ENCODE measurements at regions not wholly inside any gene's neighbourhood (a gene's known extent, or its start where the extent isn't known, plus 50 kb on each side); places are given as distances from the start of the nearest gene placed in this dataset.

DNA sequence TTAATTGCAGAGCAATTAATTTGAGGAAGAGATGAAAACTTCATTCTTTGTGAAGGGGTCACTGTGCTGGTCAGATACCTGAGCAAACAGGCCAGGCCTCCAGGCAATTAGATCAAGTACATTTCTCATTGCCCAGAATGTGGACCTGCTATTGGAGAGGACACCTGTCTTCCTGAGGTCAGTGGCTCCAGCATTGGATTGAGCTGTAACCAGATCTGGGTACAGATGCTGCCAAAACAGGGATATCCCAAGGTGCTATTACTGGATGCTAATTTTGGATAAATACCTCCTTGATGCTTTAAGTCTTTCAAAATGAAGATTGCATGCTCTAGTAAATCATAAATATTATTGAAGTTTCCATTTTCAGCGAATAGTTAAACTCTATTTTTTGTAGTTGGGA is 131.5 kb downstream of the FAM161A start:
- DNase-seq (ENCODE audit: low read depth), result no peak

DNA sequence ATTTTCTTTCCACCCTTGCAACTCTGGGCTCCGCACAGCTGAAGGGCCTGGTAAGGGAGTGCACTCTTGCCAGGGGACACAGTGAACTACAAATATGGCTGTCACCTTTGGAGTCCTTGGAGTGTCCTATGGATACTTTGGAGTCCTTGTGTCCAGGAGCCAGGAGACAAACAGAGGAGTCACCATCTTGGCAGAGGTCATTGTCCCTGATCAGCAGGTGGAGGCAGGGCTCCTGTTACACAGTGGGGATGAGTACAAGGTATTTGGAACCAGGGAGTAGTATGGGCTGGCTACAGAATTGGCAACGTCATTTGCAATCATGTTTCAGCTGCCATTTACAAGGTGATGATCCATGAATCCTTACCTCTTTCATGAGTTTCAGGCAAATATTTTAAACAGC is 132.5 kb downstream of the FAM161A start:
- DNase-seq (ENCODE audit: low read depth), result no peak

DNA sequence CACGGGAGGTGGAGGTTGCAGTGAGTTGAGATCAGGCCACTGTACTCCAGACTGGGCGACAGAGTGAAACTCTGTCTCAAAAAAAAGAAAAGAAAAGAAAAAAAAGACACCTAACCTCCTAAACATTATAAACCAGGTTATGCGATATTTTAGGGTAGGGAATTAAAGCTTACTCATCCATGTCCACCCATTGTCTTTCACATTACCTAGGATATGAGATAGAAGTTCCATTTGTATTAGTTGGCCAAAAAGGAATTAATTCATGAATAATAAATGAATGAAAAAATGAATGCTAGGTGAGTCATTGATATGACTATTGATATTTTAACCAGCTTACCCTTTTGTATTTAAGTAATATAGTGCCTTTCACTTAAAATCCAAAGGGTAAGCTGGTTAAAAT is 132.9 kb downstream of the FAM161A start:
- no peak for DNase-seq (ENCODE audit: low read depth)

DNA sequence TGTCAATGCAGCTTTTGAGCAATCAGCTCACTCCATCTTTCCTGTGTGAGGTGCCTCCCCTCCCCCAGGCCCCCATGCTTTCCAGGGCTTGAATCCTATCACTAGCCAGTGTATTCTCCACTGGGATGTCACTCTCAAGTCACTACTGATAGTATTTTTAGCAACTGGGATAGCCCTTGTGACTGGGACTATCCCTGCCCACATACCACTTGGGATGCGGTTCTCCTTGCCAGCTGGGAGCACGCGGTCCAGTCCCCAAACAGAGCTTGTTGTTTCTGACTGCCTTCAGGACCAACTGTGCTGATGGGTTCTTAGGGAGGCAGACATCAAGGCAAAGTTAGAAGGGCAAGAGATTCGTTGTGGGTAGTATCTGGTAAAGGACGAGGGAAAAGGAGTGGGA is 134.9 kb downstream of the FAM161A start:
- DNase-seq (ENCODE audit: low read depth), result no peak

DNA sequence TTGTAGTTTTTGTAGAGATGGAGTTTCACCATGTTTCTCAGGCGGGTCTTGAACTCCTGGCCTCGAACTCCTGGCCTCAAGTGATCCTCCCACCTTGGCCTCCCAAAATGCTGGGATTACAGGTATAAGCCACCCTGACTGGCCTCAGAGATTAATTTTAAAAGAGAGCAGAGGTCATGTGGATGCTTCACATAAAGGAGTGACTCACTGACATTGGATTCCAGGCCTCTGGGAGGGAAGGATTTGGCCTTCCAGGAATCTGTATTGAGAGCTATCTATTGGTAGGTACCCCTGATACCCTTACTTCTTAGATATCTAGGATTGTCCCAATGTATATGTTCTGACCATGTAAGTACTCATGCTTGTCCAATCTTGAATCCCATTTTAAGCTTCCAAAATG is 138.4 kb downstream of the FAM161A start:
- DNase-seq (ENCODE audit: low read depth), result no peak

DNA sequence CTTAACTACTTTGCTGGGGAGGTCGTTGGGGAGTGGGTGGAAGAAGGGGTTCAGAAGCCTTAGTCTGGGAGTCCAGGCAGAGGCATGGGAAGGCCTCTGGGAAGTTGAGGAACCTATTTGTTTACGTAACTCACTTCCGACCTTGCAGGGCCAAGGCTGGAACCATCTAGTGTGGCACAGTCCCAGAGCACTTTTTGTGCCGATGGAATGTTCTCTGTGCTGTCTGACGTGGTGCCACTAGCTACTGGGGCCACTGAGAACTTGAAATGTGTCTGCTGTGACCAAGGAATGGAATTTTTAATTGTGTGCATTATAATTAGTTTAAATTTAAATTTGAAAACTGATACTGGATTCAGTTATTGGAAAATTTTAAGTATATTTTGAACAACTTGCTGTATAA is 139.7 kb downstream of the FAM161A start:
- DNase-seq (ENCODE audit: low read depth), result no peak

DNA sequence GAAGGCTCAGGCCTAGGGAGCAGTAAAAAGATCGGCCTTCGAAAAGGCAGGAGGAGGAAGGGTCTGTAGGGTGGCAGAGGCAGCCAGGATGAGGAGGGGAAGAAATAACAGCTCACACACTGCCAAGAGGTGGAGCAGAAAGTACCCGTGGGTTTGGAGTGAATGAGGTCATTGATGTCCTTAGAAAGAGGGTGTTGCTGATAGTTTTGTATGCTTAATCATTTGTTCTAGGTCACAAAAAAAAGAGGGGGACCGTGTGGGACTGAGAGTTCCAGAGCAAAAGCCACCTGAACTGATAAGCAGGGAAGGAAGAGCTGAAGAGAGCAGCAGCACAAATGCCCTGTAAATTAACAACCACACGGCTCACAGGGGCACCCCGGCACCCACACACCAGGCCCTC is 140.4 kb downstream of the FAM161A start:
- DNase-seq (ENCODE audit: low read depth), result no peak

DNA sequence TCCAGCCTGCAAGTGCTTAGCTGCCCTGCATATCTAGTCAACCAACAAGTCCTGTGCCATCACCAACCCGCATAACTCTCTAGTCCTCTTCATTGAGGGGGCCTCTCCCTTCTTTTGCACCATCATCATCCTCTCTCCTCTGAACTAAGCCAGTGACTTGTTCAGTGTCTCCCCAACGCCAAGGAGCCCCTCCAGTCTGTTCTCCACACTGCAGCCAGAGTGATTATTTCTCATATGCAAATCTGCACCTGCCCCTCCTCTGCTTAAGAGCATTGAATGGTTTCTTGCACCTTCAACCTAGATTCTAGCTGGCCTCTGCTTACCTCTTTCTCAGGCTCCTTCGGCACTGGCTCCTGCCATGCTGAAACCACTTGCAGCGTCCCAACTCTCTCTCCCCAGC is 141.8 kb downstream of the FAM161A start:
- no peak for DNase-seq (ENCODE audit: low read depth)

DNA sequence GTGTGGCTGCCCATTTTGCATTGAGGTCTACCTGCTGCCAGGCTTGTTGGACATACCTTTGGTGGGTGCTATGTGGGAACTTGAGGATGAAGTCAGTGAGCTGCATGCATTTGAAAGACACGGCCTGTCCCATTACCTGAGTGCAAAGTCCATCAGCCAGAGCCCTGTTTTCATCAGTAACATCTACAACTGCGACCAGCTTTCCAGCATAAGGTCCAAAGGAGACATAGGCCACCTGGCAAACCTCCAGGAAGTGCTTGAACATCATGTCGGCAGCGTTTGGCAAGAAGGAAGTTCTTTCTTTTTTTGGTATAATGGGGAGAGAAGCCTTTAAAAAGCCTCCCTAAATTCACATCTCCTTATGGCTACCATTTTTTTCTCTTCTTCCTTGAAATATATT is 143.1 kb downstream of the FAM161A start:
- no peak for DNase-seq (ENCODE audit: low read depth)

DNA sequence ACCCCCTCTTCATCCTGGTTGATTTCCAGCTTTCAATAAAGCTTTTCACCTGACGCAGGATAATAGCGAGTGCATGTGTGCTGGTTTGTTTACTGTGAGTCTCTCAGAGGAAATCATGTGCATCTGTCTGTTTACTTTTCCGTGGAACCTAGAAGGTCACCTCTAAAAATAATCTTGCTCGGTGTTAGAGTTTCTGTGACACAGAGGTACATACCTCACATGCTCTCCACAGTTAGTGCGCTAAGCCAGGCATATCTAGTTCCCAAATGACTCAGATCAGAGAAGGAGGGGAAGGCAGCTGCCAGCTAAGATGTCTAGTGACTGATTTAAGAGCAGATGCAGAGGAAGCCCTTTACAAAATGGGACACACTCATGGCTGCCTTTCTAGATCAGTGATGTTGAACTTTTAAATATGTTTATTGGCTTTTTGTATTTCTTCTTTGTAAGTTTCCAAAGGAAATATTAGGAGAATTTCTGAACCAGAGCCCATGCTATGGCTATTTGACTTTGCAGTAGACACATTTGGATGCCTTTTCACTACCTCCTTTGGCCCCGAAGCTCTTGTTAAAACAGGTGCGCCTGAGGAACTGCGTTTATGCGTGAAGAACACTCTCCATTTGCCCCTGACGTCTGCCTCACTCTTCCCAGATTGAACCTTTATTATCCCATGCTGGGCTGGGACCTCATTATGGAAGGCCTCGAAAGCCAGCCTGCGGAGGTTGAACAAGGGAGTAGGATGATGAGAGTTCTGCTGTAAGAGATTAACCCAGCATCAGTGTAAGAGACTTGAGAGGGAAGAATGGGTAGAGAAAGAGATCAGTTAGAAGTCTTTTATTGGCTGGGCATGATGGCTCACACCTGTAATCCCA is 145.6 kb downstream of the FAM161A start:
- no peak for DNase-seq (ENCODE audit: low read depth)

DNA sequence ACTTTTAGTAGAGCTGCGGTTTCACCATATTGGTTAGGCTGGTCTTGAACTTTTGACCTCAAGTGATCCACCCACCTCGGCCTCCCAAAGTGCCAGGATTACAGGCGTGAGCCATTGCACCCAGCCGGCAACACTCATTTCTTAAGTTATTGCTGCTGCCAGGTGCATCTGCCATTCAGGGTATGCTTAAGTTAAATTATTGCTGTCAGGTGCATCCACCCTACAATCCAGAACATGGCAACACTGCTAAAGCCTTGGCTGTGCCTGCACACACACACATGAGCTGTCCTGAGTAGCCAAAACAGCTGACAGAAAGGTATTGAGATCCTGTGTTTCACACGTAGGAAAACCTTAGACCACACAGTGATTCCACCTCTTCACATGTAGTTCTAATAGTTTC is 148.2 kb downstream of the FAM161A start:
- no peak for DNase-seq (ENCODE audit: low read depth)

DNA sequence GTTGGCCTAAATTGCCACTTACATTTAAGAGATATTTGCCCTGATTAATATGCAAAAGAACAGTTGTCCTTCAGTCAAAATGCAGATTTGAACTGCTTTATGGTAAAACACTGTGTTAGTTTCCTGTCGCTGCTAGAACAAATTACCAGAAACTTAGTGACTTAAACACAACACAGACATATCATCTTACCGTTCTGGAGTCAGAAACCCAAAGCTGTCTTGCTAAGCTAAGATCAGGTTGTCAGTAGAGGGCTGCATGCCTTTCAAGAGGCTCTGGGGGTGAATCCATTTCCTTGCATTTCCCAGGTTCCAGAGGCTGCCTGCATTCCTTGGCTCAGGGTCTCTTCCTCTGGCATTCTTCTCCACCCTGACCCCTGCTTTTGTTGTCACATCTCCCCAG is 149.5 kb downstream of the FAM161A start:
- DNase-seq (ENCODE audit: low read depth), result no peak

DNA sequence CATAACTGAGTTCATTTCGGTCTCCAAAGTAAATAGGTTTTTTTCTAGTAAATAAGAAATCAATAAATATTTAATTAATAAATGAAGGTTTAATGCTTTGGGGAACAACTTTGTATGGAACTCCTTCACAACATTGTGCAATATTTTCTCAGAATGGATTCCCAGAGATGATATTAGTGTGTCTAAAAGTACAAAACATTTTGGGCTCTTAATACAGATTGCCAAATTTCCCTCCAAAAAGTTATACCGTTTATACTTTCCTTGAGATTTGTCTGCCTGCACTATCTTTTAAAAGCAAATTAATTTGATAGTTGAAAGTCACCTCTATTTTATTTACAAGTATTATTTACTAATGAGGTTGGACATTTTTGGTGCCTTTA is 151.8 kb downstream of the FAM161A start:
- no peak for DNase-seq (ENCODE audit: low read depth)

DNA sequence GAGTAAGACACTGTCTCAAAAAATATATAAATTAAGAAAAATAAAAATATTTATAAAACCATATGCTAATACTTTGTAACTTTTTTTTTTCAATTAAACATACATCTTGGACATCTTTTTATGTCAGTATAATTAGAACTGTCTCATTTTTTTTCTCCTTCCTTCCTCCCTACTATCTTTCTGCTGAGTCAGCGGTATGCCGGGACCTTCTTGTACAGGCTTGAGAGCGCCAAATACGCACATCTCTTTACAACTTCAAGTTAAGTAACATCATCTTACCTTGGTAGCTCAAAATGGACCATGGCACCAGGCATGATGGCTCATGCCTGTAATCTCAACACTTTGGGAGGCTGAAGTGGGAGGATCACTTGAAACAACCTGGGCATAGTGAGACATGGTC is 153.4 kb downstream of the FAM161A start:
- DNase-seq (ENCODE audit: low read depth), result no peak

DNA sequence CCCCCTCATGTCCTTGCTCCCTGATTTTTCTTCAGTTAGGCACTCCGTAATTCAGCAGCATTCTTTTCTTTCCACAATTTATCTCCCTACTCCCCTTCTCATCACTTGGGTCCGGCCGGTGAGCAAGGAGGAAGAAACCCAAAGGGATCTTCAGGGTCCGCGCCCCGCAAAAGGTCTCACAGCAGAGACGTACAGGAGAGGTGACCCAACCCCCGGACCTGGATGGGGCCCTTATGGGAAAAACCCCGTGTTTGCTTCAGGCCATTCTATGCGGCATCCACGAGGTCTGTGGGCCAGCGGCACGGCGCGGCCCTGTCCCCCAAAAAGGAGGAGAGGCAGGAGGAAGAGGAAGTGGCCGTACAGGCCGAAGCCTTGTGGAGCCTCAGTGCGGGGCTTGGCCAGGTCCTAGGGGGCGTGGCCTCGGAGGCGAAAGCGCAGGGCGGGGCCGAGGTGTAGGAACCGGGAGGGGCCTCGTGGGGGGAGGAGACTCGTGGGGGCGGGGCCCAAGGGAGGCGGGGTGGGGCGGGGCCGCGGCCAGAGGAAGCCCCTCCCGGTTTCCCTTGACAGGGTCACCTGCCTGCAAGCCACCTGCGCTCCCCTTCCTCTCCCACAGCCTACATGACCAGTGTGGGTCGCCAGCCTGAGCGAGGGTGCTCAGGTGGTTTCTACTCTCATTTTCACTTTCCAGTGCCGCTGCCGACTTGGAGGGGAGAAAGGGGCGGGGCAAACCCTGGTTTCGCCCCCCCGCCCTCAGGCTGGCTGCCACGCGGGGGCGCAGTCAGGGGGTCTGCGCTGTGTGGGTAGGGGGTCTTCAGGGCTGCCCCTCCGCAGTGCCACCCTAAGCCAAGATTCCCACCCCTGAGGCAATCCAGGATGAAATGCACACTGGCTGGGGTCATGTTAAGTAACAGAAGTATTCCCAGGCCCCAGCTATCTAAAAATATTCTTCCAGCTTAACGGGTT is 156.4 kb upstream of the XPO1 start:
- DNase-seq (ENCODE audit: low read depth), result peak; percentile 72

DNA sequence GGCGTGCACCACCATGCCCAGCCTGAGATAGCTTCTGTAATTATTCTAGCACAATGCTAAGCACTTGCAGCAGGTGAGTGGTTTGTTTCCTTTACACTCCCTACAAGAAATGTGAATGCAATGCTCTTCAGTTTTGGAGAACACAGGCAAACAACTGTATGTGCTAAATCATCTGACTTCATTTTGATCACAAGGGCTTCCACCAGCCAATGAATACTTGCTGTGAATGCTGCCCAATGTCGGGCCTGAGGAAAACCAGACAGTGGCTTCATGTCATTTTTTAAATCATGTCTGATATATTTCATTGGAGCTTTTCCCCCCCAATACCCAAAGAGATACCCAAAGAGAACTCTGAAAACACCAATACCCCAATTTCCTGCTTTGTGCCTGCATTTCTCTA is 155.6 kb upstream of the XPO1 start:
- no peak for DNase-seq (ENCODE audit: low read depth)

DNA sequence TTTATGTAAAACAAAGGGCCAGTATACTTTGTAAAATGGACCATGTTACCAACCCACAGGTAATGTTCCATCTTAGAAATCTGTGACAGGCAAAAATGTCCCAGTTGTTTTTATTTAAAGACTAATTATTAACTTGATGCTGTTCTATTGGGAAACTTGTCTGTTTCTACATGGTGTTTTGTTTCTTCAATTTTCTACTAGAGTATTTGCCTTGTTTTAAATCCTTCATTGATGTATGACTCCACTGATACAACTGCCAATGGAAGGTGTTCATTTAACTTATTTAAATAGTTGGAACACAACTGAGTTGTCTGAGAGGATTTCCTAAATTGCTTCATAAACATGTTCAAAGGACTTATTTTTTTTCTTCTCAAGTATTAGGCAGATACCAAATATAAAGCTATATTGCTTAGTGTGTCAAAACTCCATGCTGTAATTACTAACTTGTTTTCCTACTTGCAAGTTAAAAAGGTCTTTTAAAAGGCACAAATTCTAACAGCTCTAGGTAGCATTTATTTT is 152.0 kb upstream of the XPO1 start:
- no peak for DNase-seq (ENCODE audit: low read depth)

DNA sequence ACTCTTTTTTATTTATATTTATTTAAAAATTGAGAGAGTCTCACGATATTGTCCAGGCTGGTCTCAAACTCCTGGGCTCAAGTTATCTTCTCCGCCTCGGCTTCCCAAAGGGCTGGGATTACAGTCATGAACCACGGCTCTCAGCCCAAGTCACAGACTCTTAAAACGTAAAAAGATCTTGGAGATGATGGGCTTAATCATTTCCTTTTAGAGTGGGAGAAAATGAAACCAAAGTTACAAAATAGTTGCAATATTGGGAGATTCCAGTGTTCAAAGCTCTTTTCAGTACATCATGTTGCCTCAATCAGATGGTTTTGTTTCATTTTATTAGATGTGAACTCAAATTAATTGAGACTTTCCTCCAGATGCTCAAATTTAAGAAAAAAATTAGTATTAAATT is 151.4 kb upstream of the XPO1 start:
- DNase-seq (ENCODE audit: low read depth), result no peak

DNA sequence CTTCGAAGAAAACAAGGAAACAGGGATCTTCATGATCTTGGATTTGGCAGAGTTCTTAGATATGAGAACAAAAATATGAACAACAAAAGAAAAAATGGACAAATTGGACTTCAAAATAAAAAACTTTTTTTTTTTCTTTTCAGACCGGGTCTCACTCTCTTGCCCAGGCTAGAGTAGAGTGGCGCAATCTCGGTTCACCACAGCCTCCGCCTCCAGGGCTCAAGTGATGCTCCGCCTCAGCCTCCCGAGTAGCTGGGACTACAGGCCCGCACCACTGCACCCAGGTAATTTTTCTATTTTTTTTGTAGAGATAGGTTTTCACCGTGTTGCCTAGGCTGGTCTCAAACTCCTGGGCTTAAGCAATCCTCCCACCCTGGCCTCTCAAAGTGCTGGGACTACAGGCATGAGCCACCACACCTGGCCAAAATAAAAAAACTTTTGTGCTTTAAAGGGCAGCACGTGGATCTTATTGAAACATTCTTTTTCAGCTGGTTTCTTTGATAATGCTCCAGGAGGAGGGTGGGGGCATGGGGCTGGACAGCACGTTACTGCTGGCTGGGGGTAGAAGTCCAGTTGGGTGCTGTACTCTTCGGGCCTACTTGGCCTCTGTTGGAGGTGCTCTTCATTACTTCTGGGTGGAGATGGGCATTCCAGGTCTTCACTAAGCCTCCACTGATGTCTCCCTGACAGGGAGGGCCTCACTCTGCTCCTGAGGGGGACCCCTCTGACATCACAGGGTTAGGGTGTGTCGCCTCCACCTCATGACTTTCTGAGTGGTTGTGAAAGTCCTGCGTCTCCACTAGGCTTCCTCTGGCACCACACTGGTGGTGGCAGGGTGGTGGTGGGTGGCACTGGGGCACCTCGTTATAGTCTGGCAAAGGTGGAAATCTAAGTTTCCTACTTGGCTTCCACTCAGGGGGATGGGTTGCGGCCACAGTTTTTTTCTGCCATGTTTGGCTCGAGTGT is 150.5 kb upstream of the XPO1 start:
- DNase-seq (ENCODE audit: low read depth), result no peak

DNA sequence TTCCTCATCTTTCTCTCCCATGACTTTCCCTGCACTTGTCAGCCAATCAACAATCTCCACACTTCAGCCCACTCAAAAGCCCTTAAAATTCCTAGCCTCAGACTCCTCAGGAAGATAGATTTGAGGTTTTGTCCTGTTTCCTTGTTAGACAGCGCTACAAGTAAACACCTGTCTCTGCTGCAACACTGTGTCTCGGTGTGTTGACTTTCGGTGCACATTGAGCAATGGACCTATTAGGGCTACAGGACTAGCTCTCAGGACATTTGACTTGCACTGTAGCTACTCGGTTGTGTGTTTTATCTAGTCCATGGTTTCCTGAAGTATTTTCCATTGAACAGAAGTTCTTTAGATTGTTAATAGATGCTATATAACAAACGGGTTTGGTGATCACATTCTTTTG is 140.9 kb upstream of the XPO1 start:
- no peak for DNase-seq (ENCODE audit: low read depth)

DNA sequence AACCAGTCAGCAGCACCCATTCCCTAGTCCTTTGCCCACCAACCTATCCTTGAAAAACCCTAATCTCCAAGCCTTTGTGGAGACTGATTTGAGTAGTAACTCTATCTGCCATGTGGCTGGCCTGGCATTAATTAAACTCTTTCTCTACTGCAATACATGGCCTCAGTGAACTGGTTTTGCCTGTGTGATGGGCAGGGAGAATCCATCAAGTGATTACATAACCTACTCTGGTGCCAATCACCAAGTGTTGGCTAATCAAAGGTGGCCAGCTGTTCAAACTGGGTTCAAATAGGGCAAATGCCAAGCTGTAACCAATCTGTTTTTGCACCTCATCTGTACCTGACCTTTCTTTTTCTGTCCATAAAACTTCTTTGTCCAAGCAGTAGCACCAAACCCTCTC is 139.8 kb upstream of the XPO1 start:
- DNase-seq (ENCODE audit: low read depth), result no peak

DNA sequence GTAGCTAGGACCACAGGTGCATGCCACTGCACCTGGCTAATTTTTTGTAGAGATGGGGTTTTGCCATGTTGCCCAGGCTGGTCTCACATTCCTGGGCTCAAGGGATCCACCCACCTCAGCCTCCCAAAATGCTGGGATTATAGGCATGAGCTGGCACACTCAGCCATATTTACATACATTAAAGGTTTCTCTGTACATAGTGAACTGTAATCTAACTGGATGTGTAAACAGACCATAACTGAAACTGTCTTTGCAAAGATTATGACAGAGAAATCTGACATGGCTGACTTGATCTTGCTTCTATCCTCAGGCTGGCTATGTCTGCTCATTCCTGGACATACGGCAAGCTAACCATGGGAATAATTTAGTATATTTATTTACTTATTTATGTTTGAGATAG is 139.2 kb upstream of the XPO1 start:
- no peak for DNase-seq (ENCODE audit: low read depth)
